LoVo (cell line): ENCODE measurements at regions not wholly inside any gene's neighbourhood (a gene's known extent, or its start where the extent isn't known, plus 50 kb on each side); places are given as distances from the start of the nearest gene placed in this dataset.

Source experiments
- DNase-seq: peaks from one replicate; pipeline ENCODE4 v3.0.0-alpha.2; 2016; ENCODE audit warnings: low spot score

GRCh38 chr18:66742832-66743231 lies 138.9 kb upstream of the CDH19 start:
- DNase-seq, result no peak

- no peak for DNase-seq
Measured at GRCh38 chr18:66735933-66736332, 132.0 kb upstream of the CDH19 start.

GRCh38 chr18:66734451-66734850 lies 130.6 kb upstream of the CDH19 start:
- no peak for DNase-seq

GRCh38 chr18:66731890-66732289 lies 128.0 kb upstream of the CDH19 start:
- no peak for DNase-seq

- no peak for DNase-seq
Measured at GRCh38 chr18:66729442-66730239, 125.8 kb upstream of the CDH19 start.

GRCh38 chr18:66728951-66729350 lies 125.1 kb upstream of the CDH19 start:
- DNase-seq, result no peak

GRCh38 chr18:66727991-66728390 lies 124.1 kb upstream of the CDH19 start:
- DNase-seq, result no peak

GRCh38 chr18:66724664-66725356 lies 120.9 kb upstream of the CDH19 start:
- peak; percentile 69 for DNase-seq

- no peak for DNase-seq
Measured at GRCh38 chr18:66722671-66723070, 118.8 kb upstream of the CDH19 start.

GRCh38 chr18:66708646-66709045 lies 104.8 kb upstream of the CDH19 start:
- no peak for DNase-seq

- no peak for DNase-seq
Measured at GRCh38 chr18:66707473-66707872, 103.6 kb upstream of the CDH19 start.

- no peak for DNase-seq
Measured at GRCh38 chr18:66695281-66695680, 91.4 kb upstream of the CDH19 start.

- no peak for DNase-seq
Measured at GRCh38 chr18:66694852-66695251, 91.0 kb upstream of the CDH19 start.

GRCh38 chr18:66687635-66688034 lies 83.7 kb upstream of the CDH19 start:
- no peak for DNase-seq

- DNase-seq, result no peak
Measured at GRCh38 chr18:66682855-66683322, 79.0 kb upstream of the CDH19 start.

GRCh38 chr18:66676699-66677098 lies 72.8 kb upstream of the CDH19 start:
- no peak for DNase-seq

- DNase-seq, result no peak
Measured at GRCh38 chr18:66674286-66674685, 70.4 kb upstream of the CDH19 start.

- DNase-seq, result no peak
Measured at GRCh38 chr18:66668706-66669105, 64.8 kb upstream of the CDH19 start.

GRCh38 chr18:66662632-66663031 lies 58.7 kb upstream of the CDH19 start:
- DNase-seq, result no peak

- no peak for DNase-seq
Measured at GRCh38 chr18:66655407-66655806, 51.5 kb upstream of the CDH19 start.
